ENCODE measurements at regions not wholly inside any gene's neighbourhood (a gene's known extent, or its start where the extent isn't known, plus 50 kb on each side); places are given as distances from the start of the nearest gene placed in this dataset.

GRCh38 chr3:168162172-168162571, 66.4 kb upstream of the GOLIM4 start:
- no peak for DNase-seq (ENCODE audit: low spot score)

GRCh38 chr3:168161696-168162095, 66.0 kb upstream of the GOLIM4 start:
- no peak for DNase-seq (ENCODE audit: low spot score)

GRCh38 chr3:168157903-168158302, 62.2 kb upstream of the GOLIM4 start:
- DNase-seq (ENCODE audit: low spot score), result no peak

GRCh38 chr3:168157099-168157700, 61.5 kb upstream of the GOLIM4 start:
- DNase-seq (ENCODE audit: low spot score), result no peak

GRCh38 chr3:168156479-168156878, 60.8 kb upstream of the GOLIM4 start:
- DNase-seq (ENCODE audit: low spot score), result no peak

- no peak for DNase-seq (ENCODE audit: low spot score)
These were observed 59.6 kb upstream of the GOLIM4 start for GRCh38 chr3:168155303-168155702.

- no peak for DNase-seq (ENCODE audit: low spot score)
These were observed 58.4 kb upstream of the GOLIM4 start for GRCh38 chr3:168154089-168154488.

- no peak for DNase-seq (ENCODE audit: low spot score)
These were observed 56.4 kb upstream of the GOLIM4 start for GRCh38 chr3:168152149-168152548.

Small RNAs in the stretch of these regions (small RNA-seq; reads per million reads assigned to genes)
- gene MIR551B, result 0.60 to 2.8 reads per million in 2 experiments
- gene RNU2-20P, result 0.39 to 1.6 reads per million in 2 experiments
